ENCODE measurements at regions not wholly inside any gene's neighbourhood (a gene's known extent, or its start where the extent isn't known, plus 50 kb on each side); places are given as distances from the start of the nearest gene placed in this dataset.

DNA sequence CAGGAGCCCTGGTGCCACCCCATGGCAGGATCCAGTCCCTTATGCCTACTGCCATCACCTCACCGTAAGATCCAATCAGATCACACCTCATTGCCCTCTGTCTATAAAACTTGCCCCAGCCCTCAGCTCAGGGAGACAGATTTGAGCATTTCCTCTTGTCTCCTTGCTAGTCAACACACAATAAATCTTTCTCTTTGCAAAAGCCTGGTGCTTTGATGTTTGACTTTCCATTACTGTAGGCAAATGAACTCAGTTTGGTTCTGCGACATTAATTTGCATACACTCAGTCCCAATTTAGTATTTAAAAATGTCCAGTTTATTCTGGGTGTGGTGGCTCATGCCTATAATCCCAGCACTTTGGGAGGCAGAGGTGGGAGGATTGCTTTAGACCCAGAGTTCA, 188.4 kb downstream of the AEBP2 start:
- no peak for DNase-seq

DNA sequence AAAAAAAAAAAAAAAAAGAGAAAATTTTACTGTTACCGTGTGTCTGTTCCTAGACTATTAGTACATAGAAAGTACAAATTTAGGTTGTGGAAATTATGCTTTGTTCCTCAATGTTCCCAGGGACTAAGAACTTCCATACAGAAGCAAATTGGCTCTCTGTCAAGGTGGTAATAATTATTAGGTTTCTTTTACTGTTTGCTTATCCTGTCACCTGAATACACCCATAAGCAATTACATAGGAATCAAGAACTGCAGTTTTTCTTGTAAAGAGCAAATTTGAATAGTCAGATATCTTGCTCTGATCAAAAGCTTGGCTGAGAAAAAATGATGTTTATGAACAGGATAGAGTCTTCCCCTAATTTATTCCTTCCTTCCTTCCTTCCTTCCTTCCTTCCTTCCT, 191.2 kb downstream of the AEBP2 start:
- no peak for DNase-seq

DNA sequence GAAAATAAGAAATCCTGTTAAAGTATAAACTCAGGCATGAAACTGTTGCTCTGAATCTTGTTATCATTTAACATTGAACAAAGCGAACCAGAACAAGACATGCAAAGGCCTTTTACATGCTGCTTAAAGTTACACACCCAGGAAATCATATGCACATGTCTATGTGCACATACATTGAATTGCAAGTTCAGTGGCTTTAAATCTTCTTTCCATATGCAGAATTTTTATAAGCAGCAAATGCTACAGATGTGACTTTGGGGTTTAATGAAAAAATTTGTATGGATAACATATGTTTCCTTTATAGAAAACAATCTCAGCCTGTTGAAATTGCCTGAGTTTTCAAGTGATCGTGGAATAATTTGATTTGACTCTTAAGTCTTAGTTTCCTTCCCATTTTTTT, 193.9 kb downstream of the AEBP2 start:
- no peak for DNase-seq

DNA sequence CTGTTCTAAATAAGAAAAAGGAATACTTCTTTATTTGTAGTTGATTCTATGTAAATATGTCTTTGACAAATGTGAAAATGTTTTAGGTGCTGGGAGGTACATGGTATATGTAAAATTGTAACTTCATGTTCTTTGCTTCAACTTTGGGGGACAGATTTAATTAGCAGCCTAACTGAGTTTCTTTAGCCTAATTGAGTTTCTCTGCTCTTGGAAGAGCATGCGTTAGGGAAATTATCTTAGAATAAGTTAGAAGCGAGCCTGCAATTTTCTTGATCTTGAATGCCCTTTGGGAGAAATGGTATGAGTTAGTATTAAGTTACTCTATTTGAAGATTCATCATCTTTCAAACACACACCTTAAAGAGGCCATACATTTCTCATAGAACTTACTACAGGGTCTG, 194.3 kb downstream of the AEBP2 start:
- DNase-seq = no peak

DNA sequence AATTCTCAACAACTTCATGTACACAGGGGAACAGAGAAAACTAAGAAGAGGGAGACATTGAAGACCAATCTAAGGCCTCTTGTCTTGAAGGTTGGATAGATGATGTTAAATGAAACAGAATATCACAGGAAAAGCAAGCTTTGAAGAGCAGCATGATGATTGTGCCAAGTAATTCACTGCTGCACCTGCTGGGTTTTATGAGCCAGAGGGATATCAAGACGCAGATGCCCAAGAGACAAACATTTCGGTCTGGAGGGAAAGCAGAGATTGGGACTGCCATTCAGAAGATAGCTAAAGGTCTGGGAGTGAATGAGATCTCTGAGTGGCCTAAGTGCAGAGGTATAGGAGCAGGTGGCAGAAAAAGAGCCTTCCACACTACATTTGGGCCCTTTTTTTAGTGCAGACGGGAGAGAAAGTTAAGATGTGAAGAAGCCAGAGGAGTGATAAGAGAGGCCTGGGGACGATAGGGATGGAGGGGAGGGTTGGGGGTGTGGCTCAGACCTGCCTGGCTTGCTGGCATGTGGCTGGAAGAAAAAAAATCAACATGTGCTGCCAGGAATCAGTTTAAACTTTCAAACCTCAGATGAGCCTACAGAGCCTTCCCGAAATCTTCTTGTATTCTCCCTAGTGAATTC, 200.6 kb downstream of the AEBP2 start:
- DNase-seq = no peak

DNA sequence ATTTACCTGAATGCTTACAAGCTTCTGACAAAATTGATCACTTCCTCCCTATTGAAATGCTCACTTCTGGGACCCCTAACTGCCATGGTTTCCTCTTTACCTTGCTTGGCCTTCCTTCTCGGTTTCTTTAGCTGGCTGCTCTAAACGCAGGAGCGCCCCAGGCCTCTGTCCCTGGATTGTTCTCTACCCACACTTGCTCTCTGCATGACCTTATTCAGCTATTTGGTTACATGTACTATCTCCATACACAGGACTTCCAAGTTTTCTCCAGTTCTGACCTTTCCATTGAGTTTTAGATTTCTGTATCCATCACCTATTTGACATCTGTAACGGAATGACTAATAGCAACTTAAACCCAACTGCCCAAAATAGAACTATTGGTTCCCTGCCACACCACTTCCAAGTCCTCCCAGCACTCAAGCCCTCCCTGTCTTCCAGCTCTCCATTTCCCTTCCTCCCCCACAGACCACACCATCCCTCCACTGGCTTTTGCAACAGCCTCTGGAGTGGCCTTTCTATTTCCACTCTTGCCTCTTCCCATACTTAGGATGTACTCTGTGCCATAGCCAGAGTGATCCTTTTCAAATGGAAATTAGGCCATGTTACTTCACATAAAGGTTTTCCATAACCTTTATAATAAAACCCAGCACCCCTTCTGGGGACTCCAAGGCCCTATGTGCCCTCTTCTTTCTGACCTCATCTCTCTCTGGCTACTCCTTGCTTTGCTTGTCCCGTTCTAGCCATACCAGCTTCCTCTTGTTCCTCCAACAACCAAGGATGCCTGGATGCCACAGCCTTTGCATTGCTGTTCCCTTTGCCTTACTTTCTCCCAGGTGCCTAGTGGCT, 202.2 kb downstream of the AEBP2 start:
- DNase-seq = no peak

DNA sequence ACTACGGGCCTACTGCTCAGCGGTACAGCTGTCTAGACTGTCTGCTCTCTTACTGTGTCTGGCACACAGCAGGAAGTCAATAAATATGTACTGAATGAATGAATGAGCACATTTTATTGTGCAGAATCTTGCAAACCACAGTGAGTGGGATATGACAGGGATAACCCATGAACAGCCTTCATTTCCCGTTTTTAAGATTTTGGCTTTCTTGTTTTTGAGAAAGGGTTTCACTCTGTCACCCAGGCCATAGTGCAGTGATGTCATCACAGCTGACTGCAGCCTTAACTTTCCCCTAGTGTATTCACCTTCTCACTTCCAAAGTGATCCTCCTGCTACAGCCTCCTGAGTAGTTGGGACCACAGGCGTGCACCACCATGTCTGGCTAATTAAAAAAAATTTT, 203.1 kb downstream of the AEBP2 start:
- no peak for DNase-seq

DNA sequence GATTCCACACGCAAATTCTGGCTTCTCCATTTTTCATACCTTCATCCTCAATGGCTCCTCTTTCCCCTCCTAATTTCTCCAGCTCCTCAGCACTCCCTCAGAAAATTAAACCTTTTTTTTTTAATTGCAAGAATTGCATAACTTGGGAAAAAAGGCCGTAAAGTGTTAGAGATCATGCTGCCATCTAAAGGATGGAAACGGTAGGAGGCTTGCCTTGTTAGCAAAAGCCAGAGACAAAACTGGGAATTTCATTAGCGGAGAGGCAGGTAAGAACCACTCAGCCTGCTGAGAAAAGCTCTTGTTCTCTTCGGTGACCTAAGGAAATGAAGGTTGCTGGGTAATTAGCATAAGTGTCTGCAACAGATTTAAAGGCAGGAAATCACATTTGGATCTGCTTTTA, 204.3 kb downstream of the AEBP2 start:
- peak; percentile 64 for DNase-seq

DNA sequence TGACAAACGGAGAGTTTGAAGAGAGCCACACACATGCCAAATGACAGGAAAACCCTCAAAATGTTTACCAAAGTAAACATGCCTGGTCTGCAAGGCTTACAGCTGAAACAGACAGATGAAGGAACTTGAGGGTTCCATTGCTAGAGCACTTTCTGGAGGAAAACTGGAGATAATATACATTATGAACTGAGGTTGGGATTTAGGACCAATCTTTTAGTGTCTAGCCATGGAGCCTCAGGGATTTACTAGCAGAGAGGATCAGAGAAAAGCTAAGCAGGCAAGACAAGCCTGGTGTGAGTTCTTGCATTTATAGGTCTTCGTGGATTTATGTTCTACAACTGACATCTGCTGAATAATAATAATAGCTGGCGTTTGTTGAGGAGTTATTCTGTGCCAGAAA, 205.3 kb downstream of the AEBP2 start:
- DNase-seq = no peak

DNA sequence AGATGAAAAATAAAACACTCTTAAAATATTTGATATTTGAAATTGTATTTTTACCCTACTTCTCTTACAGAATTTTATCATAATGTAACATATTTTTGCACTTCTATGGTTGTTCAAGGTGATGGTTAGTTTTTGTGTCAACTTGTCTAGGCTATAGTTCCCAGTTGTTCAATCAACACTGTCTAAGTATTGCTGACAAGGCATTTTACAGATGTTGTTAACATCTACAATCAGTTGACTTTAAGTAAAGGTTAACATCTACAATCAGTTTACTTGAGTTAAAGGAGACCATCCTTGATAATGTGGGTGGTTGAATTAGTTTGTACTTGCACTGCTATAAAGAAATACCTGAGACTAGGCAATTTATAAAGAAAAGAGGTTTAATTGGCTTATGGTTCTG, 206.5 kb downstream of the AEBP2 start:
- DNase-seq = no peak

DNA sequence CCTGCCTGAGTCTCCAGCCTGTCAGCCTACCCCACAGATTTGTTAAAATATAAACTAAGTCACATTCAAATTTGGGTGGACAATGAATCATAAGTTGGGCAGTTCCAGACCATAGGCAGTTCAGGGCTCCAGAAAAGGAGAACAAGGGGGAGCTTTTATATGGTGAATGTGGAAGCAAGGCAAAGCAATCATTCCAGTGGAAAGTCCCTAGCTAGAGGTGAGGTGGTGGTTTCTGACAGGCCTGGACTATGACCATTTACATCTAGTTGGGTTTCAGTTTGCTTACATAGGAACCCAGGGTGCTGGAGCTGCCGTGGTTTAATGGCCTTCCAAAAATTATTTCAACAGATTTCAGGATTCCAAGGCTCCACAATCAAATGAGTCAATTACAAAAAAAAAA, 207.3 kb downstream of the AEBP2 start:
- DNase-seq = no peak

DNA sequence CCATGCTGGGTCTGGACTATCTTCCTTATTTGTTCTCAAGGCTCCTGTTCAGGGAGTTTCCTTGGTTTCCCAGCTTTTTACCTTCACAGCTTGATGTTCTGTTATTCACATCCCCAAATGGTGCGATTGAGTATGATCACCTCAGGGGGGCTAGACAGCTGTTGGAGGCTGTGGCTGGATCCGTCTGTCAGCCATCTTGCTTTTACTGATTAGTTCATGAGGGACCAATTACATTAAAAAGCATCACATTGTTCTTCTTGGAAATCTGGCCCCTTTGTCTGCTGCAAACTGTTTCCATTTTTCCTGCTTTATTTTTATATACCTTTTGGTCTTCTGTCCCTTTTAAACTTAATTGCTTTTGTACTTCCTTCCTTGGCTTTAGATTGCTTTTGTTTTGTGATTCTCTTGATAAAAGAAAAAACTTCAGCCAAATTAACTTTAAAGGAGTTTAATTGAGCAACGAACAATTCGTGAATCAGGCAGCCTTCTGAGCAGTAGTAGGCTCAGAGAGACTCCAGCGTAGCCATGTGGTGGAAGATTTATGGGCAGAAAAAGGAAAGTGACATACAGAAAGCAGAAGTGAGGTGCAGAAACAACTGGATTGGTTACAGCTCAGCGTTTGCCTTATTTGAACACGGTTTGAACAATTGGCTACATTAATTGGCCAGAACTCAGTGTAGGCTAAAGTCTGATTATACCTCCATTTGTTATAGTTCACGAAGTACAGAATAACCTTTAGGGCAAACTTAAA, 208.7 kb downstream of the AEBP2 start:
- DNase-seq = peak; percentile 15

DNA sequence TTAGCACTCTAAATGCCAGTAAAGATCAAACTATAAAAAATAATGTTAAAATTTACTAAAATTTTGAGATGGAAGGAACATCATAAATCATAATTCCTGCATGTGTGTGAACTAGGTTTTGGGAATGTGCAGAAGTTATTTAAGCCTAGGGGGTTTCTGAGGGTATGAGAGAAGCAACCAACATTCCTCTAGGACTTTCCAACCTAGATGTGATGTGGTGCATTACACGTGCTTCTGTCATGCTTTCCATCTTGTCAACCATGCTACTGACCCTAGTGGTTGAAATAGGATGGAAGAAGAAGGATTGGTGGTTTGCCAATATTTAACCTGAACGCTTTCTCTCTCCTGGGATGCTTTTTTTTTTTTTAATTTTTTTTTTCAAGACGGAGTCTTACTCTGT, 209.3 kb downstream of the AEBP2 start:
- no peak for DNase-seq

DNA sequence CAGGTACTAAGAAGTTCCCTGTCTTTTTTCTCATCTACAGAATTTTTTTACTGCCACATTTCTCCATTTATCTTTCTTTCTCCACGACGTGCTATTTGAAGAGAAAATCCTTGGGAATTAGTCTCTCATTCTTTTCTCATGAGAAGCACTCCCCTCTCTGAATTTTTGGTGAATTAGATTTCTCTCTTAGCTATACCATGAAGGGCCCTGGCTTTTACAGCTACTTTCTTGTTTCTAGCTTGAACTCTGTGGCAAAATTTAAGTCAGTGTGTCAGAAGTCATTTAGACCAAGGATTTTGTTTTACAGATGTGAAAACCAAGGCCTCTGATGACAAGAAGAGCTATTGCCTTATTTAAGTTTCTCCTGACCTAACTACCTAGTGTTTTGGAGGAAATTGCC, 213.1 kb downstream of the AEBP2 start:
- DNase-seq = peak; percentile 75

DNA sequence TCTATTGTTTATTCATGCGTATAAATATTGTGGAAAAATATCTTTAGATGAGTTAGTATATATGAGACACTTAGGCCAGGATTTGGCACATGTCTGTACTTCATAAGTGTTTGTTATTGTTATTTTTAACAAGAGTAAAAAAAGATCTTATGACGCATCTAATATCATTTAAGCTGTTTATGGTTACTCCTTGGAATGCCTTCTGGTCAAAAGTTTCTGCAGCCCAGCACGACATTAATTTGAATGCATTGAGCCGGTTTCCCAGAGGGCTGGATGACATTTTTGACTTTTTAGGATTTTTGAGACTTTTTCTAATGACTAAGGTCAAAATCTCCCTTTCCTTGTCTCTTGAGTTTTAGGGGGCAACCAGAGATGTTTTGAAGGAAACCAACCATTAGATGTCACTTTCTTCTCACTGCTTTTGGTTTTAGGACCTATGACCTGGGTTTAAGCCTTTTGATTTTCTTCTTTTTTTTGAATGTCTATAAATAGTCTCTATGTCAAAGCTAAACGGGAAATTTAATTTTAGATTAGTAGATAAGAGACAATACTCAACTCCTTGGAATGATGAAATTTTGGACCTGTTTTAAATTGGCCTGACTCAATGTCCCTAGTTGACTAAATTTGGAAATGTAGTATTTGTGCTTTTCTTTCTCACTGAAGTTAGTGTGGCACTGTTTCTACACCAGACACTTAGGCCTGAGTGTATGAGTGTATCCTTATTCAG, 215.5 kb downstream of the AEBP2 start:
- peak; percentile 85 for DNase-seq

DNA sequence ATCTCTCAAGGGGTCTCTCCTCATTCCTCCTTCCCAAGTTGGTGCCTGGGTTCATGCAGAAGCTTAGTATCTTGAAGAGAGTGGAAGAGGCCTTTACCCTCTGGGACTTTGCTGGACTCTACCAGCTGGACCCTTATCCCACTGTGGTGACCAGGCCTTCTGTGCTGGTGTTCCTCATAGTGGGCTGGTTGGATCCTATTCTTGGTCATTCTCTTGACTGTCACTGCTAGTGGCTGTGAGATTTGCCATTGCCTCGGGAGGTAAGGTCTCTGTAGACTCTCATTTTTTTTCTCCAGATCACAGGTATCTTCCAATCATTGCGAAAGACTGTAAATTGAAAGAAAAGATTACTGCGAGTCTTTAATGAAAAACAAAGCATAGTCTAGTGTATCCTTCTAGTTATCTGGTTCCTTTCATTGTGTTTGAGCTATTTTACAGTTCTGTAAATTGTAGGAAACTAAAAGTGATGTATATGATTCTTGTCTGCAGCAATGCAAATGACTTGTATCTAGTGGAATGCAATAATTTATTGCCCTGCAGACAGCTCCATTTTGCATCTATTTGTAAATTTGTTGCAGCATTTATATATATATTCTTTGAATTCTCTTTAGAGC, 217.9 kb downstream of the AEBP2 start:
- peak; percentile 59 for DNase-seq

DNA sequence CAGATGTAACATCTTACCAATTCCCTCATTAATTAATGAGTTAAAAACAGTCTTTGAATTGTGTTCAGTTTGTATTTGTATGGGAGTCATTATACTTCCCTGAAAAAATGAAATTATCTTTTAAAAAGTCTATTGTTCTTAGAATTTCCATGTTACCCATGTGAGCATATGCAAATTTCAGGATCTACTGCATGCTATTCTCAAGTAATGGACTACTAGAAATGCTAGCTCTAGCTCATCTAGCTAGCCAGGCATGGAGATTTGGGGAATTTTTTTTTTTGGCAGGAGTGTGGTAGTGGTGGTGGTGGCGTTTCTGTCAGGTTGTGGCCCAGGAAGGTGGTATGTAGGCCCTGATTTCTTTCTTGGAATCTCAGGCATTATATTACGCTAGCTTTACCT, 218.4 kb downstream of the AEBP2 start:
- no peak for DNase-seq

DNA sequence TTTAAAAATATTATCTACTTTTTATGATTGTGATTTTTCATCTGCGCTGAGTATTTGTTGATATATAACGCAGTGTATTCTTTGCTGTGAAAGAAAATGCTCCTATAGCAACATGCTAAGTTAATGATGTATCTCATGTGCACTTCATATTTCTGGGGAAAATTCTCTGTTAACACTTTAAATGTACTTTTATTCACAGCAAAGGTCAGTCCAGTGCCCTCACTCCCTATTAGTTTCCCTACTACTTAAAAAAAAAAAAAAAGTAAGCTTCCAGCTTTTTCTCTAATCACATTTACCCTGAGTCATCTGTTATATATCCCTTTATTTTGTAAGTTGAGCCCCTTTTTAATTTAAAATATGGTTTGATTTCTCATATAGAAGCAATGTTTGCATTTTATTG, 219.8 kb downstream of the AEBP2 start:
- no peak for DNase-seq

DNA sequence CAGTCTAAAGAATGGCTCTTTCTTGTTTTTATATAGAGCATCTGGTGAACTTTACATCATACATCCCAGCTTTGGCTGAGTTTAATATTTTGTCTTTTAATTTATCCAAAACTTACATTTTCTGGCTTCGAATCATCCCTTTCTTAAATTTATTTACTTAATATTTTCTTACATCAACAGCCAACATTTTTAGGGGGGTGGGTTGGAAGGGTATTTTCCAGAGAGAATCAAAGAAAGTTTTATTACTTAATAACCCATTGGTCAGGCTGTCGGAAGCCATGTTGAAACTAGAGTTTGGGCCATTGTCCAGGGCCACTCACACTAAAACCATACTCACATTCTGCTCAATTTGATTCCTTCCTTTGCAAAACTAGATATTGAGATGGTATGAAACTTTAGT, 220.2 kb downstream of the AEBP2 start:
- no peak for DNase-seq

DNA sequence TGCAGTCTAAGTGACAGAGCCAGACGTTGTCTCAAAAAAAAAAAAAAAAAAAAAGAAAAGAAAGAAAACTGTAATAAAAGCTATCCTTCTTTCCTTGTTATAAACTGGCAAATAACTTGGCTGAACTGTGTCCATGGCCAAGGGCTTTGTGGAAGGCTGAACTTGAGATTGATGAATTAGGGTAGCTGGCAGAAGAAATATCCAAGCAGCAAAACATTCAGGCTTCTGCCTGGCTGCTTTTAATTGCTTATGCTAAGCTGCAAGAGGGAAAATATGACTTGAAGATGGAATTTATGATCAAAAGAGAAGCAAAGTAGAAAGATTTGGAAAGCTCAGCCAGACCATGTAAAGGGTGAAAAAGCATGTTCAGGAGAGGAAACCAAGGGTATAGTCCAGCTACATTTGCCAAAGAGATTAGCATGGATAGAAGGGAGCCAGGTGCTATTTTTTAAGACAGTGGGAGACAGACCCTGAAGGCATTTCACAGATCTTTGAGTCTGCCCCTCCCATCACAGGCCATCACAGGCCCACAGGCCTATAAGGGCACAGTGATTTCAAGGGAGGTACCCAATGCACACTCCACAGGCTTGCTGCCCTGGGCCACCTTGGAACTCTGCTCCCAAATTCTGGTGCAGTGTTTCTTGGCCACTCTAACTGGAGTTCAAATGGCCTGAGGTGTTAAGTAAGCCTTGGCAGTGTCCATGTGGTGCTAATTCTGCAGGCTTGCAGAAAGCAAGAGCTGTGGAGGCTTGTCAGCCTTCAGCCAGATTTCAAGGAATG, 226.0 kb downstream of the AEBP2 start:
- DNase-seq = no peak

DNA sequence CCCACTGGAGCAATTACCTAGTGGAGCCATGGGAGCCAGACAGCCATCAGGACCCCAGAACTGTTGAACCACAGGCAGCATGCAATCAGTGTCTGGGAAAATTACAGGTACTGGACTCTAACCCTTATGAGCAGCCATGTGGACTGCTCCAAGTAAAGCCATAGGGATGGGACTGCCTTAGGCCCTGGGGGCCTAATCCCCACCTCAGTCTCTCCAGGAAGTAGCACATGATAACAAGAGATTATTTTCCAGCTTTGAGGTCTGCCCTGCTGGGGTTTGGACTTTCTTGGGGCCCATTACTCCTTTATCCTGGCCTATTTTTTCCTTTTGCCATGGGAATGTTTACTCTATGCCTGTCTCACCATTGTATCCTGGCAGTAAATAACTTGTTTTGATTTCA, 226.8 kb downstream of the AEBP2 start:
- no peak for DNase-seq

DNA sequence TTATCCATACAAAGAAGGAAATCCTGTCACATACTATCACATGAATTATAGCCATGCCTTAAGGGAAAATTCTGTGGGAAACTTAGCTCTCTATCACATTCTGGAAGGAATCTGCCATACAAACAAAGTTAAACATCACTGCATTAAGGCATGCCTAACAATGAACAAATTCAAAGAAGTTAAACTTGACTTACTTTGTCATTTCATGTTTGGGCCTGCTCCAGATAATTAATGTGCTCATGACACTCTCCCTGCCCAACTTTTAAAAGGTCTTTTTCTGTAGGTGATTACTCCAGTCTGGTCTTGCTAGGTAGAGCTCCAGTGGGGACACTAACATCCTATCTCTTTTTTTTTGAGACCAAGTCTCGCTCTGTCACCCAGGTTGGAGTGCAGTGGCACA, 230.5 kb downstream of the AEBP2 start:
- no peak for DNase-seq

All from fibroblast of skin of back (primary cell).